ENCODE measurements at regions not wholly inside any gene's neighbourhood (a gene's known extent, or its start where the extent isn't known, plus 50 kb on each side); places are given as distances from the start of the nearest gene placed in this dataset.

- Histone ChIP-seq H3K36me3 (ENCODE audit: control insufficient read depth in 2 of 2, insufficient read depth in 2 of 2, low read length in 2 of 2) (no peaks in the 10 kb centered on the region), H3K27ac (ENCODE audit: low read depth in 2 of 2, low read length in 2 of 2) (no peak overlapping the region), H3K27me3 (ENCODE audit: control insufficient read depth in 2 of 2, insufficient read depth in 2 of 2, low read length in 2 of 2) (no peaks in the 10 kb centered on the region), H3K4me1 (ENCODE audit: control insufficient read depth in 2 of 2, insufficient read depth in 2 of 2, low read length in 2 of 2) (no peaks in the 10 kb centered on the region), H3K9me3 (ENCODE audit: control insufficient read depth in 2 of 2, low read length in 2 of 2) (no peaks in the 10 kb centered on the region), H3K9ac (ENCODE audit: low read depth in 1 of 2, low read length in 2 of 2) (no peak overlapping the region), H3K4me3 (ENCODE audit: low read length in 2 of 2) (no peak overlapping the region)
Measured at GRCh38 chr2:149885468-149885867, 297.9 kb upstream of the MMADHC start.

GRCh38 chr2:149884871-149885270, 297.3 kb upstream of the MMADHC start:
- Histone ChIP-seq H3K27me3 (ENCODE audit: control insufficient read depth in 2 of 2, insufficient read depth in 2 of 2, low read length in 2 of 2) (no peaks in the 10 kb centered on the region), H3K9me3 (ENCODE audit: control insufficient read depth in 2 of 2, low read length in 2 of 2) (no peaks in the 10 kb centered on the region), H3K4me1 (ENCODE audit: control insufficient read depth in 2 of 2, insufficient read depth in 2 of 2, low read length in 2 of 2) (no peaks in the 10 kb centered on the region), H3K4me3 (ENCODE audit: low read length in 2 of 2) (no peak overlapping the region), H3K36me3 (ENCODE audit: control insufficient read depth in 2 of 2, insufficient read depth in 2 of 2, low read length in 2 of 2) (no peaks in the 10 kb centered on the region), H3K9ac (ENCODE audit: low read depth in 1 of 2, low read length in 2 of 2) (no peak overlapping the region), H3K27ac (ENCODE audit: low read depth in 2 of 2, low read length in 2 of 2) (no peak overlapping the region)

- Histone ChIP-seq H3K36me3 (ENCODE audit: control insufficient read depth in 2 of 2, insufficient read depth in 2 of 2, low read length in 2 of 2) (no peaks in the 10 kb centered on the region), H3K4me3 (ENCODE audit: low read length in 2 of 2) (no peak overlapping the region), H3K27me3 (ENCODE audit: control insufficient read depth in 2 of 2, insufficient read depth in 2 of 2, low read length in 2 of 2) (no peaks in the 10 kb centered on the region), H3K27ac (ENCODE audit: low read depth in 2 of 2, low read length in 2 of 2) (no peak overlapping the region), H3K4me1 (ENCODE audit: control insufficient read depth in 2 of 2, insufficient read depth in 2 of 2, low read length in 2 of 2) (no peaks in the 10 kb centered on the region), H3K9me3 (ENCODE audit: control insufficient read depth in 2 of 2, low read length in 2 of 2) (no peaks in the 10 kb centered on the region), H3K9ac (ENCODE audit: low read depth in 1 of 2, low read length in 2 of 2) (no peak overlapping the region)
Measured at GRCh38 chr2:149877913-149878312, 290.3 kb upstream of the MMADHC start.

- Histone ChIP-seq H3K4me3 (ENCODE audit: low read length in 2 of 2) (no peak overlapping the region), H3K4me1 (ENCODE audit: control insufficient read depth in 2 of 2, insufficient read depth in 2 of 2, low read length in 2 of 2) (no peaks in the 10 kb centered on the region), H3K27me3 (ENCODE audit: control insufficient read depth in 2 of 2, insufficient read depth in 2 of 2, low read length in 2 of 2) (no peaks in the 10 kb centered on the region), H3K9ac (ENCODE audit: low read depth in 1 of 2, low read length in 2 of 2) (no peak overlapping the region), H3K9me3 (ENCODE audit: control insufficient read depth in 2 of 2, low read length in 2 of 2) (no peaks in the 10 kb centered on the region), H3K36me3 (ENCODE audit: control insufficient read depth in 2 of 2, insufficient read depth in 2 of 2, low read length in 2 of 2) (no peaks in the 10 kb centered on the region), H3K27ac (ENCODE audit: low read depth in 2 of 2, low read length in 2 of 2) (no peak overlapping the region)
Measured at GRCh38 chr2:149877074-149877473, 289.5 kb upstream of the MMADHC start.

GRCh38 chr2:149873936-149874335, 286.4 kb upstream of the MMADHC start:
- Histone ChIP-seq H3K9ac (ENCODE audit: low read depth in 1 of 2, low read length in 2 of 2) (no peak overlapping the region), H3K36me3 (ENCODE audit: control insufficient read depth in 2 of 2, insufficient read depth in 2 of 2, low read length in 2 of 2) (no peaks in the 10 kb centered on the region), H3K27me3 (ENCODE audit: control insufficient read depth in 2 of 2, insufficient read depth in 2 of 2, low read length in 2 of 2) (no peaks in the 10 kb centered on the region), H3K4me3 (ENCODE audit: low read length in 2 of 2) (no peak overlapping the region), H3K27ac (ENCODE audit: low read depth in 2 of 2, low read length in 2 of 2) (no peak overlapping the region), H3K4me1 (ENCODE audit: control insufficient read depth in 2 of 2, insufficient read depth in 2 of 2, low read length in 2 of 2) (no peaks in the 10 kb centered on the region), H3K9me3 (ENCODE audit: control insufficient read depth in 2 of 2, low read length in 2 of 2) (no peaks in the 10 kb centered on the region)

- Histone ChIP-seq H3K27ac (ENCODE audit: low read depth in 2 of 2, low read length in 2 of 2) (no peak overlapping the region), H3K36me3 (ENCODE audit: control insufficient read depth in 2 of 2, insufficient read depth in 2 of 2, low read length in 2 of 2) (no peaks in the 10 kb centered on the region), H3K9me3 (ENCODE audit: control insufficient read depth in 2 of 2, low read length in 2 of 2) (no peaks in the 10 kb centered on the region), H3K9ac (ENCODE audit: low read depth in 1 of 2, low read length in 2 of 2) (no peak overlapping the region), H3K4me1 (ENCODE audit: control insufficient read depth in 2 of 2, insufficient read depth in 2 of 2, low read length in 2 of 2) (no peaks in the 10 kb centered on the region), H3K4me3 (ENCODE audit: low read length in 2 of 2) (no peak overlapping the region), H3K27me3 (ENCODE audit: control insufficient read depth in 2 of 2, insufficient read depth in 2 of 2, low read length in 2 of 2) (no peaks in the 10 kb centered on the region)
Measured at GRCh38 chr2:149872638-149873150, 285.1 kb upstream of the MMADHC start.

GRCh38 chr2:149872041-149872440, 284.5 kb upstream of the MMADHC start:
- no peaks in the 10 kb centered on the region for H3K4me1 ChIP-seq (ENCODE audit: control insufficient read depth in 2 of 2, insufficient read depth in 2 of 2, low read length in 2 of 2)
- no peak overlapping the region for H3K9ac ChIP-seq (ENCODE audit: low read depth in 1 of 2, low read length in 2 of 2)
- no peaks in the 10 kb centered on the region for H3K27me3 ChIP-seq (ENCODE audit: control insufficient read depth in 2 of 2, insufficient read depth in 2 of 2, low read length in 2 of 2)
- H3K4me3 ChIP-seq (ENCODE audit: low read length in 2 of 2) = no peak overlapping the region
- no peaks in the 10 kb centered on the region for H3K9me3 ChIP-seq (ENCODE audit: control insufficient read depth in 2 of 2, low read length in 2 of 2)
- no peaks in the 10 kb centered on the region for H3K36me3 ChIP-seq (ENCODE audit: control insufficient read depth in 2 of 2, insufficient read depth in 2 of 2, low read length in 2 of 2)
- no peak overlapping the region for H3K27ac ChIP-seq (ENCODE audit: low read depth in 2 of 2, low read length in 2 of 2)

- Histone ChIP-seq H3K4me1 (ENCODE audit: control insufficient read depth in 2 of 2, insufficient read depth in 2 of 2, low read length in 2 of 2) (no peaks in the 10 kb centered on the region), H3K9me3 (ENCODE audit: control insufficient read depth in 2 of 2, low read length in 2 of 2) (no peaks in the 10 kb centered on the region), H3K36me3 (ENCODE audit: control insufficient read depth in 2 of 2, insufficient read depth in 2 of 2, low read length in 2 of 2) (no peaks in the 10 kb centered on the region), H3K4me3 (ENCODE audit: low read length in 2 of 2) (no peak overlapping the region), H3K9ac (ENCODE audit: low read depth in 1 of 2, low read length in 2 of 2) (no peak overlapping the region), H3K27ac (ENCODE audit: low read depth in 2 of 2, low read length in 2 of 2) (no peak overlapping the region), H3K27me3 (ENCODE audit: control insufficient read depth in 2 of 2, insufficient read depth in 2 of 2, low read length in 2 of 2) (no peaks in the 10 kb centered on the region)
Measured at GRCh38 chr2:149871091-149871885, 283.7 kb upstream of the MMADHC start.

- Histone ChIP-seq H3K4me3 (ENCODE audit: low read length in 2 of 2) (no peak overlapping the region), H3K9ac (ENCODE audit: low read depth in 1 of 2, low read length in 2 of 2) (no peak overlapping the region), H3K27me3 (ENCODE audit: control insufficient read depth in 2 of 2, insufficient read depth in 2 of 2, low read length in 2 of 2) (no peaks in the 10 kb centered on the region), H3K4me1 (ENCODE audit: control insufficient read depth in 2 of 2, insufficient read depth in 2 of 2, low read length in 2 of 2) (no peaks in the 10 kb centered on the region), H3K27ac (ENCODE audit: low read depth in 2 of 2, low read length in 2 of 2) (no peak overlapping the region), H3K9me3 (ENCODE audit: control insufficient read depth in 2 of 2, low read length in 2 of 2) (no peaks in the 10 kb centered on the region), H3K36me3 (ENCODE audit: control insufficient read depth in 2 of 2, insufficient read depth in 2 of 2, low read length in 2 of 2) (no peaks in the 10 kb centered on the region)
Measured at GRCh38 chr2:149863227-149863626, 275.7 kb upstream of the MMADHC start.

- Histone ChIP-seq H3K27me3 (ENCODE audit: control insufficient read depth in 2 of 2, insufficient read depth in 2 of 2, low read length in 2 of 2) (no peaks in the 10 kb centered on the region), H3K27ac (ENCODE audit: low read depth in 2 of 2, low read length in 2 of 2) (no peak overlapping the region), H3K4me1 (ENCODE audit: control insufficient read depth in 2 of 2, insufficient read depth in 2 of 2, low read length in 2 of 2) (no peaks in the 10 kb centered on the region), H3K9me3 (ENCODE audit: control insufficient read depth in 2 of 2, low read length in 2 of 2) (no peaks in the 10 kb centered on the region), H3K4me3 (ENCODE audit: low read length in 2 of 2) (no peak overlapping the region), H3K9ac (ENCODE audit: low read depth in 1 of 2, low read length in 2 of 2) (no peak overlapping the region), H3K36me3 (ENCODE audit: control insufficient read depth in 2 of 2, insufficient read depth in 2 of 2, low read length in 2 of 2) (no peaks in the 10 kb centered on the region)
Measured at GRCh38 chr2:149861034-149861433, 273.5 kb upstream of the MMADHC start.
